BE2C (cell line): ENCODE measurements at regions not wholly inside any gene's neighbourhood (a gene's known extent, or its start where the extent isn't known, plus 50 kb on each side); places are given as distances from the start of the nearest gene placed in this dataset.
A peak's percentile ranks its signal among the peaks of the same experiment; 100 is the strongest.

Source experiments
- DNase-seq: peaks from one replicate; pipeline ENCODE4 v3.0.0-alpha.2; 2020
- H3K27me3 ChIP-seq: fragments of 250-450 bp; sonication (Bioruptor Pico); 2 replicates; pipeline ENCODE4 v1.5.1; 2020; ENCODE audit warnings: mild to moderate bottlenecking
- H3K36me3 ChIP-seq: fragments of 250-450 bp; sonication (Bioruptor Pico); 2 replicates; pipeline ENCODE4 v1.5.1; 2020; ENCODE audit warnings: mild to moderate bottlenecking
- H3K4me1 ChIP-seq: fragments of 250-450 bp; sonication (Bioruptor Pico); 2 replicates; pipeline ENCODE4 v1.5.1; 2020
- H3K4me3 ChIP-seq: 2 replicates; pipeline ENCODE4 v1.5.1; 2011; ENCODE audit warnings: low read depth, low read length
- H3K9me3 ChIP-seq: fragments of 250-450 bp; sonication (Bioruptor Pico); 2 replicates; pipeline ENCODE4 v1.5.1; 2020
- TF ChIP-seq, protein P1 (sequence below): IDR thresholded peaks from 2 replicates; pipeline ENCODE4 v1.5.1; 2012; ENCODE audit warnings: mild to moderate bottlenecking, low read depth, low read length

DNA sequence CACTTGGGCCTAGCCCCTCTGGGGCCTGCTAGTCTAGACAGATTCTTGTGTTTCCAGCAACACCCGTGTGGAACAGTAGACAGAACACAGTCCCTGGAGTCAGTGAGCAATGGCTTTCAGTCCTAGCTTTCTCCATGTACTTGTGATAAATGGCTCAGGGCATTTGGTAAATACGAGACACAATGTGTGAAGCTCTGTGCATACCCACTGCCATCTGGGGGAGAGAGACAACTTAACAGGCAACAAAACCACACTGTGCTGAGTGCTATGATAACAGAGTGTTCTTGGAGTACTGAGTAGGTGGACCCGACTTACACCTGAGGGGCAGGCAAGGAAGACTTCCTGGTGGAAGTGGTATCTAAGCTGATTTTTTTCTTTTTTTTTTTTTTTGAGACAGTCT lies 86.3 kb upstream of the TBX3 start:
- Histone ChIP-seq H3K4me1 (no peaks in the 10 kb centered on the region), H3K9me3 (no peaks in the 10 kb centered on the region), H3K36me3 (no peaks in the 10 kb centered on the region), H3K4me3 (no peak overlapping the region), H3K27me3 (no peaks in the 10 kb centered on the region)
- TF ChIP-seq, protein P1, sequence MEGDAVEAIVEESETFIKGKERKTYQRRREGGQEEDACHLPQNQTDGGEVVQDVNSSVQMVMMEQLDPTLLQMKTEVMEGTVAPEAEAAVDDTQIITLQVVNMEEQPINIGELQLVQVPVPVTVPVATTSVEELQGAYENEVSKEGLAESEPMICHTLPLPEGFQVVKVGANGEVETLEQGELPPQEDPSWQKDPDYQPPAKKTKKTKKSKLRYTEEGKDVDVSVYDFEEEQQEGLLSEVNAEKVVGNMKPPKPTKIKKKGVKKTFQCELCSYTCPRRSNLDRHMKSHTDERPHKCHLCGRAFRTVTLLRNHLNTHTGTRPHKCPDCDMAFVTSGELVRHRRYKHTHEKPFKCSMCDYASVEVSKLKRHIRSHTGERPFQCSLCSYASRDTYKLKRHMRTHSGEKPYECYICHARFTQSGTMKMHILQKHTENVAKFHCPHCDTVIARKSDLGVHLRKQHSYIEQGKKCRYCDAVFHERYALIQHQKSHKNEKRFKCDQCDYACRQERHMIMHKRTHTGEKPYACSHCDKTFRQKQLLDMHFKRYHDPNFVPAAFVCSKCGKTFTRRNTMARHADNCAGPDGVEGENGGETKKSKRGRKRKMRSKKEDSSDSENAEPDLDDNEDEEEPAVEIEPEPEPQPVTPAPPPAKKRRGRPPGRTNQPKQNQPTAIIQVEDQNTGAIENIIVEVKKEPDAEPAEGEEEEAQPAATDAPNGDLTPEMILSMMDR: peak; percentile 17; the same call in 1 of the 2 replicates
- DNase-seq: no peak

DNA sequence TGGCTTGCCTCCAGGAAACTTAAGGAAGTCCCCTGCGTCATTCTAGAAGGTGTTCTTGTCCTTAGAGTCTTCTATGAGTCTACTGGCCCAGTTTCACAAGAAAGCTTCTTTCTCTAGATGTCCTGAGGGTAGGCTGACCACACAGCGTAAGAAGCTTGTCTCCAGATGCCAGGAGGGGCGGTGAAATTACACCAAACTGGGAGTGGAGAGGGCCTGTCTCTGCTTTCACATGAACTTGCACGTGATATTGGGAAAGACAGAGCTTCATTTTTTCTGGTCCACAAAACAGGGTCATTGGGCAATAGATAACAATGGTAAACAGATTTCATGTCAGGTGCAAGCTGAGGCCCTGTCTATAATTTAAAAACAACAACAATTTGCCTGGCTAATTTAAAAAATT lies 85.7 kb upstream of the TBX3 start:
- H3K27me3 ChIP-seq: no peaks in the 10 kb centered on the region
- H3K4me3 ChIP-seq: no peak overlapping the region
- H3K9me3 ChIP-seq: no peaks in the 10 kb centered on the region
- TF ChIP-seq, protein P1: no peak
- no peaks in the 10 kb centered on the region for H3K36me3 ChIP-seq
- DNase-seq: no peak
- no peaks in the 10 kb centered on the region for H3K4me1 ChIP-seq

DNA sequence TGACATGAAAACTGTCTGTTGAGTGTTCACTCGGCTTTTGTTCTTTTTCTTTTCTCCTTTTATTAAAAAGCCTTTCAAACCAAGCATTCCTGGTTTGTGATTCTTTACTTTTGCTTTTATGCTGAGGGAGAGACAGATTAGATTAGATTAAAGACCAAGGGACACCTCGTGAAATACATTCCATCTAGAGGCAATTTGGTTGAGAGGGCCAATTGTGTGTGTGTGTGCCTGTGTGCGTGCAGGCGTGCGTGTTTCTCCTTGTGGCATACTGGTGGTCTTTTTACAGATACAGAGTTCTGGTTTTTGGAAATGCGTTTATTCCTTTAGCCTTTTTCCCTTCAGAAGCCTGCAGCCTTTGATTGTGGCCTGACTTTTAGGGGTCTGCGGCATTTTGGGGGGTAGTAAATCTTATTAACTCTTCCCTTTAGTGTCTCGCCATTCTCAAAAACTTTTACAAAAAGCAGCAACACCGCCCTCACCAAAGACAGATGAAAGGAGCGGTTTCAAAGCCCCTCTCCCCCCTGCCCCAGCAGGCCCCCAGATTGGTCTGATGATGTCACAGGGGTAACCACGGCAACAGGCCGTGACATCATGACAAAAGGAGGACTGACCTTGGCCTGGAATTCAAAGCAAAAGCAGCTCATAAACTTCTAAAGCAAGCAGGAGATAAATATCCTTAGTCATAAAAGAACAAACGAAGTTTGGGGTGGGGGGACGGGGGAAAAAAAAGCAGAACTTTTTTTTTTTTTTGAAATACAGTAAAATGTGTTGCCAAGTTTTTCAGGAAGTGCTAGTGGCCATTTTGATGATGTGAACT lies 84.1 kb upstream of the TBX3 start:
- TF ChIP-seq, protein P1: no peak
- Histone ChIP-seq H3K4me1 (no peaks in the 10 kb centered on the region), H3K4me3 (no peak overlapping the region), H3K27me3 (no peaks in the 10 kb centered on the region), H3K36me3 (no peaks in the 10 kb centered on the region), H3K9me3 (no peaks in the 10 kb centered on the region)
- no peak for DNase-seq

DNA sequence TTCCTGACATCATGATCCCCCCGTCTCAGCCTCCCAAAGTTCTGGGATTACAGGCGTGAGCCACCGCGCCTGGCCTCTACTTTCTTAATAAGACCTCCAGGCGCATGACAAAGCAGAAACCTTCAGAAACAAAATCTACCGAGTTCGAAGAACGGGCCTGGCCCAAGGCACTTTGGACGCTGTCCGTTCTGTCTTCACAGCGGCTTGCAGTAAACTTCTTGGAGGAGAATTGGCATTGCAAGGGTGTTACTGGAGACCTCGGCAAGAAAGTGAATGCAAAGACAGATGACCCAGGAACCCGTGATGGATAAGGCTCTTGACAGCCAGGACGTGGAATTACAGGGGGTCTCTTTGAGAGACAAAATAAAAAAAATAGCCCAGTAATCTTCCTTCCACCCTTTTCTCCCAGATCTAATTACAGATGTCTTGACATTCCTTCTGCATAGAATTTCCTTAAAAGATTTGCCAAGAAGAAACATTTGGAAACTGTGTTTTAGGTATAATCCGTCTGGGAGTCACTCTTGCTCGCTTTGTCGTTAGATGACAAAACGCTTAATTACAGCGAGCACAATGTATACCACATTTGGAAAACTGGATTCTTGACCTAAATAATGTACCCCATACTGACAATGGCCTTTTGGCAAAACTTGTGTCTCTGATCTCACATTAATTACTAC lies 83.2 kb upstream of the TBX3 start:
- H3K9me3 ChIP-seq: no peaks in the 10 kb centered on the region
- H3K27me3 ChIP-seq: no peaks in the 10 kb centered on the region
- no peaks in the 10 kb centered on the region for H3K36me3 ChIP-seq
- no peaks in the 10 kb centered on the region for H3K4me1 ChIP-seq
- DNase-seq: no peak
- TF ChIP-seq, protein P1: no peak
- H3K4me3 ChIP-seq: no peak overlapping the region

DNA sequence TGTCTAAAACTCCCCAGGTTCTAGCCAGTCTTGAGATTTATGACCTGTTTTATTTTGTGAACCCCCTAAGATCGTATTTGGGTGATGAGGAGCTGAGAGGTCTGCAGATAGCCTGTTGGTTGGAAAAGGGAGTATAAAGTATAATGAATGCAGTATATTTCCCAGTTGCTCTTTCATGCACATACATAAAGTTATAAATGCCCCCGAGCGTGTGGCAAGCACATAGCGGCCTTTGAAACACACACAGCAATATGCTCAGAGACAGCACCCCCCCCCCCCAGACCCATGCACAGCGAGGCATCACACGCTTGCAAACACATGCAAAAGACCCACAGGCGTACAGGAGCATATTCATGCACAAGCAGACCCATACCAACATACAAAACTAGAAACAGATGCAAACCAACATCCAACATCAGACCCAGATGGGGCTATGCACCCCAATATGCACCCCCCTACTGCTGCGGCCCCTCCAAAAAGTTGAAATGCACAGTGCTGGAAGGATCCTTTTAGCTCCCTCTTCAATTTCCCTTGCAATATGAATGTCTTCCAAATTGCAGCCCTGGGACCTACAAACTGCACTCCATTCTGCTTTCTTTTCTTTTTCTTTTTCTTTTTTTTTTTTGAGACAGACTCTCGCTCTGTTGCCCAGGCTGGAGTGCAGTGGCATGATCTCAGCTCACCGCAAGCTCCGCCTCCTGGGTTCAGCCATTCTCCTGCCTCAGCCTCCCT lies 82.2 kb upstream of the TBX3 start:
- H3K36me3 ChIP-seq: no peaks in the 10 kb centered on the region
- H3K27me3 ChIP-seq: no peaks in the 10 kb centered on the region
- H3K9me3 ChIP-seq: no peaks in the 10 kb centered on the region
- no peak overlapping the region for H3K4me3 ChIP-seq
- DNase-seq: no peak
- TF ChIP-seq, protein P1: no peak
- H3K4me1 ChIP-seq: no peaks in the 10 kb centered on the region
